Head of caudate nucleus (tissue), 42 donors: ENCODE measurements at regions not wholly inside any gene's neighbourhood (a gene's known extent, or its start where the extent isn't known, plus 50 kb on each side); places are given as distances from the start of the nearest gene placed in this dataset.

Experiments used
- DNase-seq, 42 donors: peaks; one replicate each; pipeline versions ENCODE4 v3.0.0 to v3.0.0-alpha.2; 2020 to 2021; ENCODE audit warnings: mixed read lengths in 7 of 42
- intact Hi-C: fragments of 100-400 bp; cut with DNase I; formaldehyde crosslinking; loops from one replicate; pipeline ENCODE4 v1.15.0; 2022

- DNase-seq, result no peak
- intact Hi-C loops, result no loop called here
These were observed 436.8 kb downstream of the OMA1 start for GRCh38 chr1:58109646-58110200.

DNA sequence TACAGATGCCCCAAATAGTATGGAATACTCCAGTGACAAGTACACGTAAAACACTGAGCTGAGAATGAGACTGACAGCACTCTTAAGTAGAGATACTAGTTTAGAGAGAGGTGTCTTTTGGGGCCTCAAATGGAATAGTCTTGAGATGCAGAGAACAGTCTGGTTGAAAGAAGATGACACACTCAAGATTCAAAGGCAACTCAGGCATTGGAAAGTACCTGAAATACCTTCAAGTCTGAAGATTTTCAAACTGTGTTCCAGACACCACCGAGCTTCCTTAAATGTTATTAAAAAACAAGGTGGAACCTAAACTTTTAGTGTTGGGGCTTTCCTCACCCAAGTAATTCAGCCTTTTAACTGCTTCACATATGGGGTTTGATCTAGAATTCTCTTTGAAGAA is 437.7 kb downstream of the OMA1 start:
- DNase-seq, result no peak
- intact Hi-C loops, result no loop called here

- intact Hi-C loops, result no loop called here
These were observed 438.6 kb downstream of the OMA1 start for GRCh38 chr1:58107943-58108342.

DNA sequence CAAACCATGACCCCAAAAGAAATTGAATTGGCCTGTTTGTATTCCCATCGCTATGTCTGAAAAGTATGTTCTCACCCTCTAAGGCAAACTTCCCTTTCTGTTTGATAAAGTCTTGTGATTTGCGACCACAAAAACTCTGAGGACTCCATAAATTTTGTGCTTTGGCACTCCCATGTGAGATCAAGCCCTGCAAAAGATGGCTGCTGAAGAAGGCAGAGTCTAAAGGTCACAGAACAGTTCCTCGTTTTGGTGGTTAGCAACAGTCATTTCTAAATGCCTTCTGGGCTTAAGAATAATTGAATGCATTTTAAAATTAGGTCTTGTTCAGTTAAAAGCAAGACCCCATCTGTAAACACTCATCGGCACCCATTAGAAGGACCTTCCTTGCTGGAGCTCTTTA is 441.6 kb downstream of the OMA1 start:
- intact Hi-C loops, result no loop called here
- no peak for DNase-seq

More at GRCh38 chr1:58107943-58108342, 438.6 kb downstream of the OMA1 start:
- no peak for DNase-seq

GRCh38 chr1:58096714-58097113 is 449.8 kb downstream of the OMA1 start:
- intact Hi-C loops, result no loop called here

GRCh38 chr1:58095183-58095582 is 451.3 kb downstream of the OMA1 start:
- intact Hi-C loops, result no loop called here
- DNase-seq, result no peak

More at GRCh38 chr1:58096714-58097113, 449.8 kb downstream of the OMA1 start:
- DNase-seq, result no peak

- intact Hi-C loops, result no loop called here
- no peak for DNase-seq
These were observed 452.3 kb downstream of the OMA1 start for GRCh38 chr1:58094221-58094620.

GRCh38 chr1:58090640-58091039 is 455.9 kb downstream of the OMA1 start:
- no peak for DNase-seq
- intact Hi-C loops, result no loop called here

DNA sequence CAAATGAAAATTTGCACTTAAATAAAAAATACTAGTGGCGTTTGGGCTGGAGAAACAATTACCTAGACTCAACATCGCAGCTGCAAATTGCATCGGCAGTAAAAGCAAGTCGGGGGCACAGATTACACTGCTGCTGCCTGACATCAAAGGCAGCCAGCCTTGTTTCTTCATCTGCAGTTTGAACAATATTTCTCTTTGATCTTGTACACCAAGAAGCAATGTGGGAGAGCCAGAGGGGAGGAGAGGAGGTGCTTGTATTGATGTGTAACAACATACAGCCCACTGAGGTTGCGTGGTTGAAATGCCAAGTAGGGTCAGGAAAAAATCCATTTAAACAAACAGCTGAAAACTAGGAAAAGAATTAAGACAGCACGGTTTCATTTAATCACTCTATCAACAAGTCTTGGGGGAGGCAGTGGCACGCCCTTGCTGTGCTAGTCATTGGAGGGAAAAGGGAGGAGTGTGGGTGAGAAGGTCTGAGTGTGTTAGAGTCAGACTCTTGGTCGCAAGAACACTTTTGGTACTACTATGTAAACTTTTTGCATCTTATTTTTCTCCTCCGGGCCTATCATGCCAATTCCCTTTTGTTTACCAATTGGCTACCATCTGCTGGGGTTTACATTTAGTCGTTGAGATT is 456.5 kb downstream of the OMA1 start:
- intact Hi-C loops, result no loop called here
- peak in 1 of 42 donors; percentile 3 for DNase-seq

DNA sequence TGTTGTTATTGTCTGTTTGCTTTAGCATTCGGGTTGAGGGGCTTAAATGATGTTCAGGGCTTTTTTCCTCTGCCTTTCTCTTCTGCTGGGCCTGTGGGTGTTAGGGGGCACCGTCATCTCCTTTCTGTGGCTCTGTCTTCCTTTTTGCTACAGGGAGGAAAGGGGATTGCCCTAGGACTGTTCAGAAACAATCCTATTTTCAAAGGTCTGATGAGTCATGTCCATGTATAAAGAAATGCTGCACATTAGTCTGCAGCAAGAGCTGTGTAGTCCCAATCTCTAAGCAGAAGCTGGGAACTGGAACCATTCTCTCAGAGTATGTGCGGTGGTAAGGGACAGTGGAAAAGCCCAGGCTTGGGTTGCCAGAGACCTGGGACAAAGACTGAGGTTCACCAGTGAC is 462.3 kb downstream of the OMA1 start:
- DNase-seq, result no peak
- intact Hi-C loops, result no loop called here

GRCh38 chr1:58082596-58082995 is 463.9 kb downstream of the OMA1 start:
- intact Hi-C loops, result no loop called here
- no peak for DNase-seq

DNA sequence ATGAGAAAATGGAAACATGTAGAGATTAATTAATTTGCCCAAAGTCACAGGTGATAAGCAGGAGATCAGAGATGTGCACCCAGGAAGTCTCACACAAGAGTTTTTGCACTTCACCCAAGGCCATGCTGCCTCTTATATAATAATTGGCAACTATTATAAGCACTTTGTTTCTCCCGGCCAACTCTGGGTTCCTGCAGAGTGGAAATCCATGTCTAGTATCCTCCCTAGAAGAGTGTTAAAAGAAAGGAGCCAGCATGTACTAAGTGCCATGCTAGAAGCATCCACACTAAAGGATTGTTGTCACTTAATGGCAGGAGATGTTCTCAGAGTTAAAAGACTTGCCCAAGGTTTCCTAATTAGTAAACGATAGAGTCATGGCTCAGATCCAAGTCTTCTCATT is 470.3 kb downstream of the OMA1 start:
- intact Hi-C loops, result no loop called here
- no peak for DNase-seq

GRCh38 chr1:58075188-58075578 is 471.3 kb downstream of the OMA1 start:
- no peak for DNase-seq
- intact Hi-C loops, result no loop called here

DNA sequence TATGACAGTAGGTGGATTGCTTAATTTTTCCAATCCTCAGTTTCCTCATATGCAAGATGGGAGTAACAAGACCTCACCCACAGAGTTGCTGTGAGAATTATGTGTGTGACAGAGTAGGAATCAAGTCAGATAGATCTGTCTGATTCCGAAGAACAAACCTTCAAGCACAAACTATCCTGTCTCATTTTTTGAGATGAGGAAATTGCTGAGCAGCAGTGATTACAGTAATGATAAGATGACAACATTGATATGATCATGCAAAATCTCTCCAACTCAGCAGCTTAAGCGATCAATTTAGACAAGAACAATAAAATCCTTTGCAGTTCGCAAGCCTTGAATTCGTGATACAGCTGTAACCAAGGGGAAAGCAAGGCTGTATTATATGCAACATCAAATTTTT is 474.1 kb downstream of the OMA1 start:
- intact Hi-C loops, result no loop called here
- DNase-seq, result peak in 1 of 42 donors; percentile 44

GRCh38 chr1:58067082-58067481 is 479.4 kb downstream of the OMA1 start:
- no peak for DNase-seq

GRCh38 chr1:58065520-58065919 is 481.0 kb downstream of the OMA1 start:
- no peak for DNase-seq
- intact Hi-C loops, result no loop called here

More at GRCh38 chr1:58067082-58067481, 479.4 kb downstream of the OMA1 start:
- intact Hi-C loops, result no loop called here

- intact Hi-C loops, result no loop called here
- DNase-seq, result no peak
These were observed 482.4 kb downstream of the OMA1 start for GRCh38 chr1:58064166-58064565.

- DNase-seq, result no peak
- intact Hi-C loops, result no loop called here
These were observed 483.4 kb downstream of the OMA1 start for GRCh38 chr1:58063095-58063494.

- no peak for DNase-seq
- intact Hi-C loops, result no loop called here
These were observed 483.9 kb downstream of the OMA1 start for GRCh38 chr1:58062635-58063034.

DNA sequence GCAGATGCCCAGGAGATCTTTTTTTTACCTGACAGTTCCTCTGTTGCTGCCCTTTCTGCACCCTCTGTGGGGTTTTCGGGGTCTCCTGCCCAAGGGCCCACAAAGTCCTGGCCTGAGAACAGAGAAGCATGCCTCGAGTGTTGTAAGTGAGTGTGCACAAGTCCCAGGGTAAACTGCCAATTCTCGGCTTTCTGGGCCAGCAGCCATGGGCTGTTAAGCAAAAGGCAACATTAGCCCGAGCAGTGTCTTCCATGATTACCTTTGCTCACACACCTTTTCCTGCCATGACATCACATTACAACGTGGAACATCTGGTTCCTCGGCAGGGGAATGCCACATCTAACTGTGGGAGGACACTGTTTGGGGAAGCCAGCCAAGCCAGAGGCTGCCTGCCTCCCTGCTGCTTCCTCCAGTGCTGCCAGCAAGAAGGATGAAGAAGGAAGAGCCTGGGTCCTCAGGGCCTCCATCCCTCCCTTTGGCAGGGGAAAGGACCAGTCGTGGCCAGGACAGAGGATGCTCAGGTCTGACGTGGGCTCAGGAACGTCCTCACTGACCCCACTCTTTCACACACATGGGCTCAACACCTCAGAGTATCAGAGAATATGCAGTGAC is 485.9 kb downstream of the OMA1 start:
- DNase-seq, result peak in 5 of 42 donors; percentile 8 to 43 (median 15)
- intact Hi-C loops, result no loop called here

GRCh38 chr1:58059789-58060188 is 486.7 kb downstream of the OMA1 start:
- DNase-seq, result no peak
- intact Hi-C loops, result no loop called here
